ENCODE measurements at regions not wholly inside any gene's neighbourhood (a gene's known extent, or its start where the extent isn't known, plus 50 kb on each side); places are given as distances from the start of the nearest gene placed in this dataset.

DNA sequence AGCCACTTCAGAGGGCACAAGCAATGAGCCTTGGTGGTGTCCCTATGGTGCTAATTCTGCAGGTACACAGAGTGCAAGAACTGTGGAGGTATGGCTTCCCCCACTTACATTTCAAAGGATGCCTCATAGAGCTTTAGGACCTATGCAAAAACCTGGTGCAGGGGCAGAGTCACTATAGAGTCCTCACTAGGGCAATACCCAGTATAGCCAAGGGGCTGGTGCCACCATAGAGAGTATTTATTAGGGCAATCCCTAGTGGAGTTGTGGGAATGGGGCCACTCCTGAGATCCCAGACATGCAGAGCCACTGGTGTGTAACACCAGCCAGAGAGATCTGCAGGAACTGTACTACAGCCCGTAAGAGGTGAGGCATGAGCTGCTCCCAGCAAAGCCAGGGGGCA is 312.2 kb downstream of the SLC4A3 start:
- no peak for TF ChIP-seq POLR2A (IDR thresholded peaks at IDR 0.05; ENCODE audit: low read depth, low read length)
- no peak for TF ChIP-seq POLR2AphosphoS5 (IDR thresholded peaks at IDR 0.05; ENCODE audit: low read depth, low read length)
- no peak for TF ChIP-seq TAF1 (IDR thresholded peaks at IDR 0.05; ENCODE audit: low read depth, low read length)
